GOT3 (cell line): ENCODE measurements at regions not wholly inside any gene's neighbourhood (a gene's known extent, or its start where the extent isn't known, plus 50 kb on each side); places are given as distances from the start of the nearest gene placed in this dataset.

ENCODE experiments used
- DNase-seq: peaks from one replicate; lab custom pipeline; 2025; ENCODE audit warnings: mixed read lengths; lab: John Stamatoyannopoulos, UW

DNA sequence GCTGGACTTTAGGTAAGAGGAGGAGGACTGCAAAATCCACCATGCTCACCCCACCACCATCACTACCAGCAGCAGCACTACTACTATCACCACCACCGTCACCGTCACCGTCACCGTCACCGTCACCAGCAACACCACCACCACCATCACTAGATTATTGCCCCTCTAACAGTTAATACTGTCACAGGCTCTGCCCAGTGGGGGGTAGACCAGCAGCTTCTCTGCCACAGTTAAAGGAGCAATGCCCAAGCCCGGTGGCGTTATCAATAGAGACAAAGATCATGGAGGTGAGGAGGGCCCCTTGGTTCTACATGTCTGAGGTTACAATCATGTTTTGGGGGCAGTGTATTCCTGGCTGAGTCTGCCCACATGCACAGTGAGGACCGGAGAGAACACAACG, 184.4 kb upstream of the DYNLRB2 start:
- no peak for DNase-seq

DNA sequence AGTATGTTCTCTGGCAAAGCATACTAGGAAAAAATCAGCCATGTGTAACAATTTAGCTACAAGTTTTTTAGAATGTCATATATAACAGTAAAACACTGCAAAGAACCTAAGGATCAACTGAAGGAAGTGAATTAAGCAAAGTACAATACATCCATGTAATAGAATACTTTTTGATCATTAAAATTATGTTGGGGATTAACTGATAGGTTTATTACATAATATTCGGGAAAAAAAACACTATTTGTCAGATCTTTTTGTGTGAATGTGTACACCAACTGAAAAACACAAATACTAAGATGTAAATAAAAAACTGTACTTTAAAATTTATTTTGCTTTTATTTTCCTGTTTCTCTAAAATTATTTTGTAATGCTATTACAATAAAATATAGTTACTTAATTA, 185.5 kb upstream of the DYNLRB2 start:
- DNase-seq: no peak

DNA sequence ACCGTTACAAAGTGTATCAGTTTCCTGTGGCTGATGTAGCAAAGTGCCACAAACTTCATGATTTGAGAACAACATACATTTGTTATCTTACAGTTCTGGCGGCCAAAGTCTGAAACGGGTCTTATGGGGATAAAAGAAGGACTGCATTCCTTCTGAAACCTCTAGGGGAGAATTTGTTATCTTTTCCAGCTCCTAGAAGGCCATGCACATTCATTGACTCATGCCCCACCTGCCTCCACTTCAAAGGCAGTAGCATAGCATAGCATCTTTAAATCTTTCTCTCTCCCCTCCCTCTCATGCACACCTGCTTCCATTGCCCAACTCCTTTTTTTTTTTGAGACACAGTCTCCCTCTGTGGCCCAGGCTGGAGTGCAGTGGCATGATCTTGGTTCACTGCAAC, 190.7 kb upstream of the DYNLRB2 start:
- DNase-seq: no peak

DNA sequence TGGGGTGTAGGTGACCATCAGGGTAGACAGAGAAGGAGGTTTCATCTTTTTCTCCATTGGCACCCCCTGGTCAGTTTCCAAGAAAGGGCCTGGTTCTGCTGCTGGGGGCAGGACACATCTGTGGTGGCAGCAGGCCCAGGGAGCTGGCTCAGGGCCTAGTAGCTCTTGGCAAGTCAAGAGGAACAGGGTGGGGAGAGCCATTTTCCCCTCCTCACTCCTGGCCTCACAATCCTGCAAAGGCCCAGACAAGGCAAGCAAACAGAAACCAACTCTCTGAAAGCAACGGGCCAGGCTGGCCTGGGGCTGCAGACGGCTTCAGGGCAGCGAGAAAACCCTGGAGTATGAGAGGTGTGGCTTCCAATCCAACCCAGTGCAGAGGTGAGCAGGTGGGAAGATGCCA, 192.9 kb upstream of the DYNLRB2 start:
- no peak for DNase-seq

DNA sequence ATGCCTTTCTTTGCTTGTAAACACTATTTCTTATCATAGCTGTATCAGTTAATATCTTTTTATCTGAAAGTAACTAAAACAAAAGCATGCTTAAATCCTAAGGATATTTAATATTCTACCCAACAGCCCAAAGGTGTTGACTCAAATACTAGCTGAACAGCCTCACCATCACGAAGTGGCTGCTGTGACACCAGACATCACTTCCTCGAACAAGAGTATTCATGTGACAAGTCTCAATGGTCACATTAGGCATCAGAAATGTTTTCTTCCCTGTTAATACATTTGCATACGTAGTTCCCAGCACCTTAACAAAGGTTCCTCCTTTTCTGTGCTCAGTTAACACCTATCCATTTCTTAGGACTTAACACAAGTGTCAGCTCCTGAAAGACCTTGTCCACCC, 193.8 kb upstream of the DYNLRB2 start:
- no peak for DNase-seq

DNA sequence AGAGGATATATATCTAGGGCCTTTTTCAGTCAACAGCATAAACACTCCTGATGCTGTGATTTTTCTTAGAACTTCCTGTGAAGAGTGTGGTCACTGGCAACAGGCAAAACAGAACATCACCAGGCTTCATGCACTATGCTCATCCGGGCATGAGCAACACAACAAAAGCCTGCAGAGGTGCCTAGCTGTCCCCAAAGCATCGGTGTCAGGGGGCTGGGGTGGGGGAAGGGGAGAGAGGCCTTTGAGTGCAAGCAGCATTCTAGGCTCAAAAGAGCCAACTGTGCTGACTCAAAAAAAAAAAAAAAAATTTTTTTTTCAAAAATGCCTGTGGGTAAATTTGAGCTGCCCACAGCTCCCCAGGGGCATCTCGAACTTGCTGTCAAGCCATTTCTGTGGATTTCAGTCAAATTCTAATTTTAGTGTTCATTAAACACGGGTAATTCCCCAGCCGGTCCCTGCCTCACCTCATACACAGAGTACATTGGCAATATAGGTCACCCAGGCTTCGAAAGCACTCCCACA, 194.6 kb upstream of the DYNLRB2 start:
- no peak for DNase-seq

DNA sequence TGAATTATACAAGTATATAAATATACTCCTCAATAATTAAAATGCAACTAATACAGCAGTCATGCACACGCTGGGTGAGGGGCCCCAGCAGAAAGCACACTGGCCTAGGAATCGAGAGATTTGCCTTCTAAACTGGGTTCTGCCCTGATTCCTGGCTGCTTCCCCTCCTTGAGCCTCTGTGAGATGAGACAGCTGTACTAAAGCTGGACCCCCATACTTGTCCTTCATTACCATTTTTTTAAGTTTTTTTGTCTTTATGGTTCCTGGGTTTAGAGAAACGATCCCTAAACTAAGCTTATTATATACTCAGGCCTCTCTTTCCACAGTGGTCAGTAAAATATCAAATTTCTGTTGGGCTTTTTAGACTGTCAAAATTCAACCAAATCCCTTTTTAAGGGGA, 195.1 kb upstream of the DYNLRB2 start:
- no peak for DNase-seq

DNA sequence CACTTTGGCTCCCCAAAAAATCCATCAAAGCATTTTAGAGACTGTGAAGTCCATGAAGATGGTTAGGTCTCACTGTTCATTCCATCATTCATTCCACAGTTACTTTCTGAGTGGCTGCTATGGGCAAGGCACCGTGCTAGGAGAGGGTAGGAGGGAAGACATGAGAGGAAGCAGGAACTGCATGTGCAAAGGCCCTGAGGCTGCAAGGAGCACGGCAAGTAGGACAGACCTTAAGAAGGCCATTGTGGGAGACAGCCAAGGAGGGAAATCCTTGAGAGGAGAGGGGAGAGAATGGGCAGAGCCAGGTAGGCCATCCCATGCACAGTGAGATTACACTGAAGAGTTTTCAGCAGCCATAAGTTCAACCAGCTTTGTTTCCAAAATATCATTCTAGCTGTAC, 196.2 kb upstream of the DYNLRB2 start:
- no peak for DNase-seq

DNA sequence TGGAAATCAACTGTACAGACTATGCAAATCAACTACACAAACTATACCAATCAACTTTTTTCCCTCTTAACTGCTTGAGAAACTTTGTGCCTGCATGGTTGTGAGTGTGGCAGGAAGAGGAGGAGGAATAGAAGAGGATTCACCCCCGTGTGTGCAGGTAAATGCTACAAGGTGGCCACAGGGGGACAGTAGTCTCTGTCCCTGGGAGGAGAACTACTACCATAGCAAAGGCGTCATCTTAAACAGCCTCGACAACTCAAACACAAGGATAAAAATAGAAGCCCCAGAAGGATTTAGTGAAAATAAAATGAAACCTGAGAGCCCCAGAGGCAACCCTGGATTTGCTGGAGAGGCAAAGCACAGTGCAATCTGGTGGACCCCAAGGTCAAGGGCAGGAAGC, 199.5 kb upstream of the DYNLRB2 start:
- DNase-seq: no peak

DNA sequence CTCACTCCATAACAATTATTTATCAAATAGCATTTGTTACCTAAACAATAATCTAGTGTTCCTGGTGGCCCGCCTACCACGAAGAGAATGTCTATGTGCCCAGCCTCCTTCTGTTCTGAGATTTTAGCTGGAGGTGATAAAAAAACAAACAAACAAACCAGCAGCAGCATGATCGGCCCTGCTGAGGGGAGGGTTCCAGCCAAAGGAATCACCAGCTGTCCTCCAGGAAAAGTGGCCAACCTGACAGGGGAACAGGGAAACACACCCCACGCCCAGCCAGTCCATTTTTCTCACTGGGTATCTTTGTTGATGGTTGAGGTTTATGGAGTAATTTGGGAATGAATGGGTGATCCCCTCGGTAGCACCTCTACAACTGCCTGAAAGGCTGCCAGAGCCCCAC, 203.0 kb upstream of the DYNLRB2 start:
- no peak for DNase-seq

DNA sequence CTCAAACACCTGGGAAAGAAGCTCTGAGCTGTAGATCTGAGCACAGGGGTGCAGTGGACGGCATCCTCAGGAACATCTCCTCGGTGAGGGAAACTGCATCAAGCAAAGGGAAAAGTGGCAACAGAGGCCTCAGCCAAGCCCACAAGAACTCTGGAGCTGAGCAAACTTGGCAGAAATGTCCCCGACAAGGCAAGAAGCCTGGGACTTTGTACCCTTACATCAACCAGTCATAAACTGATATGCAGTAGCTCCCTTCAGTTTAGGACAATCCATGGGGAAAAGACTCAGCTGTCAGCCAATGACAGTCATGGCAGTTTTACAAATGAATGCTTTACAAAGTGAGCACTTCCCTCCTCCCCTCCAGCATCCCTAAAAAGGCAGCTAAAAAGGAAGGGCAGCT, 210.0 kb upstream of the DYNLRB2 start:
- DNase-seq: no peak

DNA sequence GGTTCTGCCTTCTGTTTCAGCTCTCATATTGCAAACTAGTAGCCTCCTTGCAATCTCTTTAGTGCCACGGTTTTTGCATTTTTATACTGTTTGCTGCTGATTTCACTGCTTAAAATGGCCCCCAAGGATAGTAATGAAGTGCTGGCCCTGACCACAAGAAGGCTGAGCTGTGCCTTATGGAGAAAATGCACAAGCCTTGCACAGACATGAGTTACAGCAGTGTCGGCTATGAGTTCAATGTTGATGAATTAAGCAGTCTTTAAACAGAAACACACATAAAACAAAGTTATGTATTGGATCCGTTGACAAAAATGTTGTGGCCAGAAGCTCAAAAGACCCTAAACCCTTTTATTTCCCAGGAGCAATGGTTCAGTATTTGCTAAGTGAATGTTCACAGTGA, 210.6 kb upstream of the DYNLRB2 start:
- DNase-seq: no peak

DNA sequence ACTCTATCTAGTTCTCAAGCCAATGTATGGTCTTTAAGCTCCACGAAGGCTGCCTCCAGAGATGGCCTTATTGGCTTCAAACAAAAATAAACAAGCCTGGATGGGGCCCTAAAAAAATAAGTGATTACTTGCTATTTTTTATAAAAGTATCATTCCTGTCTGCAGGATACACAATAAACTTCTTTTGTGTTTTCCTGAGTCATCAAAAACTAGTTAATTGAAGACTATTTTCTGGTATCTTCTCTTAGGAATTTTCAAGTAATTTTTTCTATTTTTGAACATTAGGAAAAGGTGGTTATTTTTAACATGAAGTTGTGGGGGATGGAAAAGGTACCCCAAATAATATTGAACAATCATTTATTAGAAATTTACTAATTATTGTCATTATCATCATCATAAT, 213.1 kb upstream of the DYNLRB2 start:
- DNase-seq: no peak

DNA sequence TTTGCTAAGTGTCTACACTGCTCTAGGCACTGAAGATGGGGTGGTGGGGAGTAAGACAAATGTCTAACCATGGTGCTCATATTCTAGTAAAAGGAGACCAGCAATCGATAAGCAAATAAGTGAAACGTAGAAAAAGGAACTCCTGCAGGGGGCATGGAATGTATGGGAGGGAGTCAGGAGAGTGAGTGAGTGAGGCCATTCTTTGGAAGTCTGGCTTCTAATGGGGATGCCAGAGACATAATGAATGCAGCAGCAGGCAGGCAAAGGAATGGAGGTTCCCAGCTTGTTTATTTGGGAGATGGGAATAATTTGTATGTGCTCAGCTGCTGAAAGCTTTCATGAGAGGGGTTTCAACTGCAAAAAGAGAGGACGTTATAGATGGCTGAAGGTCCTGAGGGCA, 216.4 kb upstream of the DYNLRB2 start:
- DNase-seq: no peak

DNA sequence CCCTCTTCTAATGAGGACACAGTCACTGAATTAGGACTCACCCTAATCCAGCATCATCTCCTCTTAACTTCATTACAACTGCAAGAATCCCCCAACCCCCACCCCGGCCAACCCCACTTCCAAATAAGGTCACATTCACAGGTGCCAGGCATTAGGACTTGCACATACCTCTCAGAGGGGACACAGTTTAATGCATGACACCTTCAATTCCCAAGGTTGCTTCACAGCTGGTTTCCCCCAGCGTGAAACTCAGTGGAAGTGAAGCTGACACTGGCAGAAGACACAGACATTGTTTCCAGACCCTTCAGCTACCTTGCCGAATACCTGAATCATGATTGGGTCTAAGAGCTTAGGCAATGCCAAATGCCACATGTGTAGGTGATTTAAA, 217.0 kb upstream of the DYNLRB2 start:
- DNase-seq: no peak

DNA sequence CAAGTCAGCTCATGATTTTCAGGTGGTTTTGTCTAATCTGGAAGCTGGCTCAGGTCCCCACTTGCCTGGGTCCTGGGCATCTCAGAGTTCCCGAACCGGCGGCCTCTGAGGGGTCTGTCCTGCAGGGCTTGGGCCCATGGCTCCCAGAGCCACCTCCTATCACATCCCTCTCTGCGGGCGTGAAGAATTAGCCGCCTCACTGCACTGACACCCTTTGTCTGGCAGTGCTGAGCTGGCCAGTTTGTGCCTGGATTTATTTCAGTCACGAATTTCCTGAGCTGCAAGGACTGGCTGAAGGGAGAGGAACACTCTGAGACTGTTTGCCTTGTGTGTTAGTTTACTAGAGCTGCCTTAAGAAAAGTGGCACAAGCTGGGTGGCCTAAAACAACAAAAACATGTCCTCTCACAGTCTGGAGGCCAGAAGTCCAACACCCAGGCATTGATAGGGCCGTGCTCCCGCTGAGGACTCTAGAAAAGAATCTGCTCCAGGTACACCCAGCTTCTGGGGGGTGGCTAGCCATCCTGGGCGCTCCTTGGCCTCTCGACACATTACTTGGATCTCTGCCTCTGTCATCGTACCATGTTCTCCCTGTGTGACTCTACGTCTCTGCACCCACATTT, 217.5 kb upstream of the DYNLRB2 start:
- no peak for DNase-seq

DNA sequence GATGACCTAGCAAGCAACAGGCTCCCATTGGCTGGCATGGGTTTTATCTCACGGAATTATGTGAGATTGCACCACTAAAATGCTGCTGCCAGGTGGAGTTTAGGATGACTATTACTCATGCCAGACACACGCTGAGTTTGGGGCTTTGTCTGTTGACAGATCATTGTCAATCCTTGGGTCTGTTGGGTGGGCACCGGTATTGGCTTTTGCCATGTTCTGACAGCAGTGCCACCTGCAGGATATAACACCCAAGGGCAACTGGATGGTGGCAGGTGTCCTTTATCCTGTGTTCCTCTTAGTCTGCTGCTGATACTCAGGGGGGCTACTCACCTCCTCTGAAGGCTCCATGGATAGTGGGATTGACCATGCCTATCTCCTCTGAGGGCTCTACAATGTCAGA, 221.6 kb upstream of the DYNLRB2 start:
- no peak for DNase-seq

DNA sequence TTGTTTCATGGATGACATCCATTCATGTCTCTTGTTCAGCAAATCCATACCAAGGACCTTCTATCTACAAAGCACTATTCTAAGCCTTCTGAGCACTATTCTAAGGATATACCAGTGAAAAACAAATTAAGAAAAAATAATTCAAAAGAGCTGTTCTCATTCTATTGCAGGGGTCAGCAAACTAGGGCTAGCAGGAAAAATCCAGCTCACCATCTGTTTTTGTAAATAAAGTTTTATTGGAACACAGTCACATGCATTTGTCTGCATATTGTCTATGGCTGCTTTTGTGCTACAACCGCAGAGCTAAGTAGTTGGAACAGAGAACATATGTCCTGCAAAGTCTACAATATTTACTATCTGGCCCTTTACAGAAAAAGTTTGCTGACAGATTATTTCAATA, 222.7 kb upstream of the DYNLRB2 start:
- DNase-seq: no peak

DNA sequence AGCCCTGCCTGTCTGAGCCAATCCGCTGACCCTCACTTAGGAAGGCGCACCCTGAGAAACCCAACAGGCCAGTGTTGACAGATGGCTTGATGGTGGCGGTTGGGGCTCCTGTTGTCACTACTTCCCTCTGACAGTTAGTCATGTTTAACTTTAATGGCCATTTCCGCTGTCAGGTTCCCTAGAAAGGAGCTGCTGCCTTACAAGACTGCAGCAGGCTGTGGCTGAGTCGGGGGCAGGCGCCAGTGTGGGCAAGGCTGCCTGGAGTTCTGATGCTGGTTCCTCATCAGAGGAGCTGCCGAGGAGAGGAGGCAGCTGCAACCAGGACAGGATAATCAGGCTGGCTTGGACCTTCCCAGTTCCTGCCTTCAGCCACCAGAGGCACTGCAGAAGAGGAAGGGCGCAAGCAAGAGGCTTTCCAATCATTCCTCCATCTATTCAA, 223.2 kb upstream of the DYNLRB2 start:
- no peak for DNase-seq

DNA sequence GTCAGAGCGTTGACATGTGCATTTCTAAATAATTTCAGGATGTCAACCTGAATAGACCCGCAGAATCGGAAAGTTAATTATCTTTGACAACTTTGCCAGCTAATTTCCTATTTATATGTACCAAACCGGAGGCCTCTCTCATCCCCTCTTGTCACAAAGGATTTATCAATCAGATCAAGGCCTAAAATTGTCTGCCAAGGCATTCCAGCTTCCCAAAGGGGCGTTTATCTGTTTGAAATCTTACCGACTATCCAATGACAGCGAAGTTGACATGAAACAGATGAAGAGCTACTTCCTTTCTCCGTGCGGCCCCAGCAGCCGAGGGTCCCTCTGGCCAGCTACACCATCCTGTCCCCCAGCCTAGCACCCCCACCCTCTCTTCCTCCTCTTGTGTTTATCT, 223.7 kb upstream of the DYNLRB2 start:
- DNase-seq: no peak

DNA sequence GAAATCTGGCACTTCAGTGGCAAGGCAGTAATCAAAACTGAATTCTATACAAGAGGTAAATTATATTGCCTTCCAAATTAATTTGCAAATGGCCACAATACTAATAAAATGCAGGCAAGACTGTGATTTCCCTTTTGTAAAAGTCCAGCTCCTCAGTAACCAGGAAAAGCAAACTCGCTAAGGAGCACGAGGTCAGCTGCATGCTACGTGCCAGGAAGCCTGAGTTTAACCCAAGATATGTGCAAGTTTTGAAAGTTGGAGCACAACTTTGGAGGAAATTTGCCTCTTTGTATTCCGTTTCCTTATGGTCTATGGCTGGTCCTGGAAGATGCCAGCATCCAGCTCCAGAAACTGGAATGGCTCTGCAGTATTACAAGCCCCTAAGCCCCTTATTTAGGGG, 226.8 kb upstream of the DYNLRB2 start:
- DNase-seq: no peak

DNA sequence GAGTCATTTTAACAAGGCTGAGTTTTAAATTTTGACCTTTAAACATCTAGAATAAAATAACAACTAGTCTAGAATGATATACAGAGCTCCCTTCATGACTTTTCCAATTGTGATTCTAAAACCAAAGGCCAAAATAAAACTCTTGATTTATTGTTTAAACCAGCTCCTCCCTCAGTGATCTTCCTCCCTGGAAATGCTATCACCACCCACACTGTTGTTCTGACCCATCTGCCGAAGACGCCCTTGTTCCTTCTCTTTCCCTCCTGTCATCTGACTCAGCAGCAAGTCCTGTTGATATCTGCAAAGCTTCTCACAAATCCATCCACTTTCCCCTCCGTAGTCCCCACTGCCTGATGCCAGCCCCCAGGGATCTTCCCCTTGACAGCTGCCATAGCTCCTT, 231.6 kb upstream of the DYNLRB2 start:
- no peak for DNase-seq

DNA sequence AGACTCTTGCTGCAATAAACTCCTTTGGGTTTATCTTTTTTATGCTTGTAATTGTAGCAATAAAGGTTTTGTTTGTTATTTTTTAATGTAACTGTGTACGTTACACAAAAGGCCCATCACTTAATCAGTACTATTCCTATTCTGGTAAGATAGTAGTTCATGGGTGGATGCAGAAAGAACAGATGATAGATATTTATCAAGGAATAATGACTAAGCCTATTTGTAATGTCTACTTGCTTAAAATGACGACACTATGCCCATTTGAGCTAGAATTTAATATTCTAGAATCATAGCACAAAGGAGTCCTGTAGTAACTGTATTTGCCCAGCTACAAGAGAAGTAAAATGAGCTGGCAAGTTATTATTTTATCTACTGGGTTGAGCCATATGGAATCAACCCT, 235.4 kb upstream of the DYNLRB2 start:
- DNase-seq: no peak

DNA sequence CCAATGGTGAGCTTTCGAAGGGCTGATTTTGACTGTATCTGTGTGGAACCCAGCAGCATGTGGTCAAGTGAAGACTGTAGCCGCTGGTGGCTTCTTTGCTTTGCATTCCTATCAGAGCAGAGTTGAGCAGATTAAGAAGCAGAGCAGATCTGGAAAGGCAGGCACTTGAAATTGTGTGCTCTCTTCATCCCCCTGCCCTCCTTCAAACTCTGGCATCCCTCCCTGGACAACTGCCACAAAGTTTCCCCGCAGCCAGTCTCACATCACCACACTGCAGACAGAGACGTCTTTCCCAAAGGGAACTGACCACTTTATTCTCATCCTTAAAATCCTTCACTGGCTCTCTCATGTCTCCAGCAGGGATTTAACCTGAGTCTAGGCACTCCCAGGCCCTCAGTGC, 237.1 kb upstream of the DYNLRB2 start:
- no peak for DNase-seq

DNA sequence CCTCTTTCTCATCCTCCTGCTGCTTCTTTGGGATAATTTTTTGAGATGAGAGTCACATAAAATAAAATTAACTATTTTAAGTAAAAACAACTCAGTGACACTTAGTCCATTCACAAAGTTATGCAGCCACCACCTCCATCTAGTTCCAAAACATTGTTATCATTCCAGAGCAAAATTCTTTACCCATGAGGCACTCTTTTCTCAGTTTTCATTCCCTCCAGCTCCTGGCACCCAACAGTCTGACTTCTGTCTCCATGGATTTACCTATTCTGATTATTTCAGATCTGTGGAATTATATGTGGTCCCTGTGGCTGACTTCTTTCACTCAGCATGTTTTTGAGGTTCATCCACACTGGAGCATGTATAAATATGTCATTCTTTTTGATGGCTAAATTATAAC, 239.9 kb upstream of the DYNLRB2 start:
- DNase-seq: no peak
